Esophagus squamous epithelium (tissue), 5 donors: ENCODE measurements at regions not wholly inside any gene's neighbourhood (a gene's known extent, or its start where the extent isn't known, plus 50 kb on each side); places are given as distances from the start of the nearest gene placed in this dataset.

Experiments
- DNase-seq: peaks from one replicate; lab custom pipeline; 2025; lab: John Stamatoyannopoulos, UW
- H3K27ac ChIP-seq, 4 donors: fragments of 200-600 bp; sonication (generic); one replicate each; pipeline ENCODE4 v1.5.1; 2016 to 2019; ENCODE audit warnings: mild to moderate bottlenecking in 1 of 4
- H3K27me3 ChIP-seq, 4 donors: fragments of 200-600 bp; sonication (generic); 1 replicate in 3 of 4; 2 replicates in 1 of 4; pipeline versions ENCODE4 v1.5.1 to v1.6.0; 2017 to 2021; ENCODE audit warnings: antibody characterized with exemption in 1 of 4
- H3K36me3 ChIP-seq, 3 donors: fragments of 200-600 bp; sonication (generic); one replicate each; pipeline ENCODE4 v1.5.1; 2016 to 2019
- H3K4me1 ChIP-seq, 3 donors: fragments of 200-600 bp; sonication (generic); one replicate each; pipeline ENCODE4 v1.5.1; 2017 to 2019
- H3K4me3 ChIP-seq, 4 donors: fragments of 200-600 bp; sonication (generic); 1 replicate in 3 of 4; 2 replicates in 1 of 4; pipeline ENCODE4 v1.5.1; 2016 to 2019; ENCODE audit warnings: mild to moderate bottlenecking in 2 of 4, moderate library complexity in 1 of 4
- H3K9me3 ChIP-seq, 3 donors: fragments of 200-600 bp; sonication (generic); one replicate each; pipeline ENCODE4 v1.5.1; 2016 to 2019
- POLR2A ChIP-seq, 4 donors: fragments of 450-650 bp; IDR thresholded peaks; one replicate each; pipeline ENCODE4 v1.6.1; 2017; ENCODE audit warnings: antibody characterized with exemption in 4 of 4, mild to moderate bottlenecking in 4 of 4, moderate library complexity in 3 of 4
- WGBS, 2 donors: methylation state at CpG; one replicate each; pipeline ENCODE4 v1.1.5; 2018; 5-methylcytosine and 5-hydroxymethylcytosine counted together
- intact Hi-C: fragments of 100-400 bp; cut with DNase I; formaldehyde crosslinking; loops from one replicate; pipeline ENCODE4 v1.15.0; 2022
- TF ChIP-seq, protein P1 (sequence below), 6 experiments: fragments of 450-650 bp in 4 of 6; fragments of 200-600 bp in 2 of 6; sonication (generic) in 2 of 6; IDR thresholded peaks; one replicate each; pipeline ENCODE4 v1.5.1; 2016 to 2019; ENCODE audit warnings: antibody characterized with exemption in 6 of 6, mild to moderate bottlenecking in 4 of 6, moderate library complexity in 4 of 6
- donor health status: DM: yes; HTN: yes; CAD: no.

DNA sequence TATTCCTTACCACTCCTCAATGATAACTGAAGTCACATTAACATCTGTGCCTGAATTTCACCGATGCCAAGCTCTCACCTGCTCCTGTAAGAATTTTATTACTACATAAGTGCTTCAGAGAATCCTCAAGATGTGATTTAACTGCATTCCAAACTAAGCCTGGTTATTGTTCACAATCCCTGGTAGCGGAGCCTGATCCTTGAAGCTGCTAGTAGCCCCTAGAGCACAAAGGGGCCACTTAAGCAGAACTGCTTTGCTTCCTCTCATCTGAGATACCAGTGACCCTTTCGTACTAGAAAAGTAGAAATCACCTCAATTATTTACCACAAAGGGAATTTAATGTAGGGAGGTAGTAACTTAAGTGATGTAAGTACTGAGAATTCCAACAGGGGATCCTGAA, 529.6 kb downstream of the CPS1 start:
- Histone ChIP-seq H3K4me3 (no peak overlapping the region), H3K9me3 (no peaks in the 10 kb centered on the region), H3K27ac (no peak overlapping the region), H3K4me1 (no peaks in the 10 kb centered on the region), H3K27me3 (no peaks in the 10 kb centered on the region), H3K36me3 (no peaks in the 10 kb centered on the region)
- DNase-seq: no peak
- 58 to 63% methylated on average over 3 of the region's 3 CpGs for WGBS, 2 donors
- TF ChIP-seq, protein P1, sequence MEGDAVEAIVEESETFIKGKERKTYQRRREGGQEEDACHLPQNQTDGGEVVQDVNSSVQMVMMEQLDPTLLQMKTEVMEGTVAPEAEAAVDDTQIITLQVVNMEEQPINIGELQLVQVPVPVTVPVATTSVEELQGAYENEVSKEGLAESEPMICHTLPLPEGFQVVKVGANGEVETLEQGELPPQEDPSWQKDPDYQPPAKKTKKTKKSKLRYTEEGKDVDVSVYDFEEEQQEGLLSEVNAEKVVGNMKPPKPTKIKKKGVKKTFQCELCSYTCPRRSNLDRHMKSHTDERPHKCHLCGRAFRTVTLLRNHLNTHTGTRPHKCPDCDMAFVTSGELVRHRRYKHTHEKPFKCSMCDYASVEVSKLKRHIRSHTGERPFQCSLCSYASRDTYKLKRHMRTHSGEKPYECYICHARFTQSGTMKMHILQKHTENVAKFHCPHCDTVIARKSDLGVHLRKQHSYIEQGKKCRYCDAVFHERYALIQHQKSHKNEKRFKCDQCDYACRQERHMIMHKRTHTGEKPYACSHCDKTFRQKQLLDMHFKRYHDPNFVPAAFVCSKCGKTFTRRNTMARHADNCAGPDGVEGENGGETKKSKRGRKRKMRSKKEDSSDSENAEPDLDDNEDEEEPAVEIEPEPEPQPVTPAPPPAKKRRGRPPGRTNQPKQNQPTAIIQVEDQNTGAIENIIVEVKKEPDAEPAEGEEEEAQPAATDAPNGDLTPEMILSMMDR (IDR thresholded peaks at IDR 0.05): no peak
- no peak for TF ChIP-seq POLR2A (IDR thresholded peaks at IDR 0.05)
- intact Hi-C loops: no loop called here

DNA sequence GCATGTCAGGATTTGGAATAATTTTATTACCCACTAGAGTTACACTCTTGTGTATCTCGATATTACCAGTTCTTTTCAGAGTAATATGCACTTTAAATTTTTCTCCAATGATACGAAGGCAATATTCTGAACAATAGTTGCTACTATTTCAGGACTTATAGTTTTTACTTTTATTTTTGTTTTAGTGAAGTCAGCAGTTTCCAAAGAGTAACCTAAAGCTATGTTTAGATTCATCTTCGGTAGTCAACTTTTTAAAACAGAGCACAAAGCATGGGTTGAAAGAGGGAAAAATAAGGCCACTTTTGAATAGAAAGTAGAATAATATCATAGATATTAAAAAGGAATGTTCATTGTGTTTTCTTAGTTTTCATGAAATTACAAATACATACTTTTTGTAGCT, 532.7 kb downstream of the CPS1 start:
- intact Hi-C loops: no loop called here
- H3K9me3 ChIP-seq: no peaks in the 10 kb centered on the region
- TF ChIP-seq, protein P1 (IDR thresholded peaks at IDR 0.05): no peak
- TF ChIP-seq POLR2A (IDR thresholded peaks at IDR 0.05): no peak
- no peak for DNase-seq
- 66 to 71% methylated on average over 3 of the region's 3 CpGs for WGBS, 2 donors
- H3K27me3 ChIP-seq: no peaks in the 10 kb centered on the region
- H3K4me1 ChIP-seq: no peaks in the 10 kb centered on the region
- H3K4me3 ChIP-seq: no peak overlapping the region
- no peak overlapping the region for H3K27ac ChIP-seq
- H3K36me3 ChIP-seq: no peaks in the 10 kb centered on the region

DNA sequence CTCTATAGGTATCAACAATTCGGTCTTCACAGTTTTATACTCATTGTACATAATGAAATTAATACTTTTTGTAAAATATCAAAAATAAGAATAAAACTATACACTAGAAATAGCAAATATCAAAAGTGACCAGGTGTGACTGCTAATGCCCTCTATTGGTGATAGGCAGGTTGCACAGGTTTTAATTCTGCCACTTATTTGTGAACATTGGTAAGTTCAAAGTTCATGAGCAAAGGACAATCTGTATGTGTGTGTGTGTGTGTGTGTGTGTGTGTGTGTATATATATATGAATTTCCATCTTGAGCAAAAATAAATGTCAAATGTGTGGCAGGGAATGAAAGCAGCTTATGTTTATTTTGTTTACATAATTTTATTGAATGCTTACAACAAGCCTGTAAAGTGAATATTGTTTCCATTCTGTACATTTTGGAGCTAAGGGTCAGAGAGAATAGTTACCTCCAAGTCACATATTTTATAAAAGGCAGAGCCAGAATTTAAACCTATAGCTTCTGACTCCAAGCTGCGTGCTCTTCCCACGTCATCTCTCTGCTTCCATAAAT, 537.4 kb downstream of the CPS1 start:
- no peaks in the 10 kb centered on the region for H3K27me3 ChIP-seq
- intact Hi-C loops: no loop called here
- TF ChIP-seq, protein P1 (IDR thresholded peaks at IDR 0.05): peak in 2 of 6 experiments; percentile 10 to 23
- TF ChIP-seq POLR2A (IDR thresholded peaks at IDR 0.05): no peak
- H3K9me3 ChIP-seq: no peaks in the 10 kb centered on the region
- no peak overlapping the region for H3K4me3 ChIP-seq
- DNase-seq: no peak
- 68 to 87% methylated on average over 3 of the region's 3 CpGs for WGBS, 2 donors
- H3K36me3 ChIP-seq: no peaks in the 10 kb centered on the region
- no peak overlapping the region for H3K27ac ChIP-seq
- H3K4me1 ChIP-seq: no peaks in the 10 kb centered on the region

DNA sequence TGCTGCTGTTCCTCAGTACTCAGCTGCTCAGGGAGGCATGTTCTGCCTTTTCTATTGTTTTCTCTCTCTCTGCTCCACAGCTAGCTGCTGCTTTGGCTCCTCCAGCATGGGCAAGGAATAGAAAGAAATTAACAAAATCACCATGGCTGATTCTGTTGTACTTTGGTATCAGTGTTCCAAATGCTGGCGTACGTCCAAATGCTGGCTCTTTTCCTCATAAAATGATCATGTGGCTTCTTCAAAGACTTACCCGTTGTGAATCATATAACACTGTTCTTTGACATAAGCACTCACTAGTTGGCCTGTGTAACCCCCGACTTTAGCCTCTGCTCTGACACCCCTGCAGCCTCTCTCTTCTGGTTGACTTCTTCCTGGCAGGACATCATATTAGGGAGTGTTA, 547.6 kb downstream of the CPS1 start:
- H3K27me3 ChIP-seq: no peaks in the 10 kb centered on the region
- no peak overlapping the region for H3K27ac ChIP-seq
- intact Hi-C loops: no loop called here
- no peak overlapping the region for H3K4me3 ChIP-seq
- H3K9me3 ChIP-seq: no peaks in the 10 kb centered on the region
- H3K36me3 ChIP-seq: no peaks in the 10 kb centered on the region
- DNase-seq: no peak
- WGBS, 2 donors: 60 to 70% methylated on average over 4 of the region's 4 CpGs
- TF ChIP-seq, protein P1 (IDR thresholded peaks at IDR 0.05): no peak
- TF ChIP-seq POLR2A (IDR thresholded peaks at IDR 0.05): no peak
- no peaks in the 10 kb centered on the region for H3K4me1 ChIP-seq

DNA sequence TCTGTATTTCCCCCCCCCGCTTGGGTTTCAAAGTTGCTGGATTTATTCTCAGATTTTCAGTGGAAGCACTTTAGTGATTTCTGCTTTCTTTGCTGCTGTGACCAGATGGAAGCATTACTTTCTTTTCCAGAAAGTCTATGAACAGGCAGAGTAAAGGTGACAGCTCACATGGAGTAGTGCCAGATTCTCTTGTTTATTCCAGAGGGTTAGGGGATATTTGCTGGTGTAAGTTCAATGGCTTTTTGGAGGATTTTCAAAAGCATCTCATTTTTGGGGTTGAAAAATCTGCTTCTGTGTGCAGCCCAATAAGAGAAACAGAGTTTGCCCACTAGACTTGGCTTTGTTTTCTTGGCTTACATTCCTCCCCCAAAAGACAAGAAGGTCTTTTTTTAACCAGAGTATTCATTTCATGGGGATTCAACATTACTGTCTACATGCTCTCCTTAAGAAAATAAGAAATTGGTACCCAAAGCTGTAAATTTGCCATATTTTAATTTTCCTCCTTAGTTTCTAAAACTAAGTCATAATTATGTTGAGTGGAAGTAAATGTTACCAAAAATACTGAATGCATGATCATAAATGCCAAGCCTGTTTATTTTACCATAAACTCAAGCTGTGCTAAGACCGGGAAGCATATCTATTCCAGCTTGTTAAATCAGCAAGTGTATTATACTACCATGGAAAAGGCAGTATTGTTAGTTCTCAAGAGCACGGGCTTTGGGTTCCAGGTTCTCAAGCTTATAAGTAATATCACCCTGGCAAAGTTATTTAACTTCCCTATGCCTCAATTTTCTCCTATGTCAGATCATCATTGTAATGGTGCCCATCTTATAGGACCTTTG, 557.2 kb downstream of the CPS1 start:
- TF ChIP-seq POLR2A (IDR thresholded peaks at IDR 0.05): no peak
- TF ChIP-seq, protein P1 (IDR thresholded peaks at IDR 0.05): no peak
- H3K9me3 ChIP-seq: no peaks in the 10 kb centered on the region
- intact Hi-C loops: no loop called here
- no peak for DNase-seq
- H3K27me3 ChIP-seq: no peaks in the 10 kb centered on the region
- no peak overlapping the region for H3K4me3 ChIP-seq
- no peaks in the 10 kb centered on the region for H3K36me3 ChIP-seq
- WGBS, 2 donors: 53 to 59% methylated on average over 3 of the region's 3 CpGs
- H3K27ac ChIP-seq: no peak overlapping the region
- no peaks in the 10 kb centered on the region for H3K4me1 ChIP-seq
